ENCODE measurements at regions not wholly inside any gene's neighbourhood (a gene's known extent, or its start where the extent isn't known, plus 50 kb on each side); places are given as distances from the start of the nearest gene placed in this dataset.

- H3K4me3 Mint-ChIP-seq = no peak overlapping the region
- TF ChIP-seq JUNB (IDR thresholded peaks at IDR 0.05; ENCODE audit: unreplicated experiment) = no peak
- TF ChIP-seq ETS1 (IDR thresholded peaks at IDR 0.05) = no peak
- TF ChIP-seq EZH2 (IDR thresholded peaks at IDR 0.05; ENCODE audit: low read depth, unreplicated experiment) = no peak
- TF ChIP-seq ZNF331 (CRISPR knock-in tag; IDR thresholded peaks at IDR 0.05; ENCODE audit: low read depth) = no peak
- TF ChIP-seq REST (IDR thresholded peaks at IDR 0.05; ENCODE audit: unreplicated experiment) = no peak
- TF ChIP-seq NANOG (IDR thresholded peaks at IDR 0.05; ENCODE audit: borderline replicate concordance) = no peak
- TF ChIP-seq POLR2AphosphoS5 (IDR thresholded peaks at IDR 0.05; ENCODE audit: low read depth) = no peak
- TF ChIP-seq EZH2phosphoT487 (IDR thresholded peaks at IDR 0.05; ENCODE audit: unreplicated experiment) = no peak
- TF ChIP-seq CREB1 (CRISPR knock-in tag; IDR thresholded peaks at IDR 0.05; ENCODE audit: low read depth) = no peak
- TF ChIP-seq ZNF462 (CRISPR knock-in tag; IDR thresholded peaks at IDR 0.05) = no peak
- TF ChIP-seq STAT1 (IDR thresholded peaks at IDR 0.05; ENCODE audit: unreplicated experiment) = no peak
- no peak for TF ChIP-seq CTCF (conservative IDR thresholded peaks at IDR 0.05; ENCODE audit: low read depth in 2 of 2)
- no peak for TF ChIP-seq ZNF114 (CRISPR knock-in tag; IDR thresholded peaks at IDR 0.05)
- H3K9me3 Mint-ChIP-seq = no peaks in the 10 kb centered on the region
- no peaks in the 10 kb centered on the region for H3K27me3 Mint-ChIP-seq (ENCODE audit: insufficient read depth, low read depth, poor library complexity)
- no peaks in the 10 kb centered on the region for H3K79me2 ChIP-seq (replicated peaks; ENCODE audit: insufficient read depth)
- DNase-seq (ENCODE audit: low spot score) = no peak
- no peaks in the 10 kb centered on the region for H3K4me1 ChIP-seq (ENCODE audit: insufficient read depth)
- peaks cover 9% of the 10 kb centered on the region; the same call in 2 of the 3 replicates for H3K4me1 Mint-ChIP-seq
- H3K36me3 ChIP-seq (ENCODE audit: insufficient read depth) = no peaks in the 10 kb centered on the region
- H2AFZ ChIP-seq = no peak overlapping the region
- no peaks in the 10 kb centered on the region for H3F3A ChIP-seq (replicated peaks; ENCODE audit: low read depth)
- no peaks in the 10 kb centered on the region for H3K27me3 ChIP-seq (ENCODE audit: insufficient read depth)
- no peaks in the 10 kb centered on the region for H3K36me3 Mint-ChIP-seq (ENCODE audit: low read depth)
- peaks cover 4% of the 10 kb centered on the region for H3K9me2 ChIP-seq (ENCODE audit: insufficient read depth)
- no peak overlapping the region for H3K4me3 ChIP-seq
- no peaks in the 10 kb centered on the region for H4K20me1 ChIP-seq (replicated peaks; ENCODE audit: insufficient read depth)
- ATAC-seq = no peak
- H3K27ac Mint-ChIP-seq = no peak overlapping the region
- H3K27ac ChIP-seq (ENCODE audit: low read depth) = no peak overlapping the region
- no peak overlapping the region for H3K4me2 ChIP-seq
These were observed 328.9 kb downstream of the PAPSS1 start for GRCh38 chr4:107391009-107391629.

All from GM23338 (cell line).